ENCODE measurements at regions not wholly inside any gene's neighbourhood (a gene's known extent, or its start where the extent isn't known, plus 50 kb on each side); places are given as distances from the start of the nearest gene placed in this dataset.
"Not testable (repeated sequence)": the region's sequence is repeated elsewhere in the genome, so short reads cannot be mapped to it uniquely, and the experiment has no call there.

- DNase-seq = no peak
Observed at GRCh38 chr2:122749405-122749804, 994.0 kb downstream of the TSN start.

- no peak for DNase-seq
Observed at GRCh38 chr2:122750095-122750494, 994.6 kb downstream of the TSN start.

- no peak for DNase-seq
Observed at GRCh38 chr2:122750808-122751207, 995.4 kb downstream of the TSN start.

- DNase-seq = no peak
Observed at GRCh38 chr2:122753336-122753735, 997.9 kb downstream of the TSN start.

GRCh38 chr2:122754561-122754960, 999.1 kb downstream of the TSN start:
- no peak for DNase-seq

- no peak for DNase-seq
Observed at GRCh38 chr2:122755281-122755780, 999.9 kb downstream of the TSN start.

GRCh38 chr2:122758967-122759366, 1003.5 kb downstream of the TSN start:
- DNase-seq = no peak

GRCh38 chr2:122764014-122764413, 1008.6 kb downstream of the TSN start:
- no peak for DNase-seq

- no peak for DNase-seq
Observed at GRCh38 chr2:122780251-122780650, 1024.8 kb downstream of the TSN start.

GRCh38 chr2:122794100-122794499, 1038.6 kb downstream of the TSN start:
- DNase-seq = no peak

GRCh38 chr2:122795763-122796162, 1040.3 kb downstream of the TSN start:
- DNase-seq = no peak

- DNase-seq = no peak
Observed at GRCh38 chr2:122799391-122799790, 1043.9 kb downstream of the TSN start.

GRCh38 chr2:122800781-122801180, 1045.3 kb downstream of the TSN start:
- DNase-seq = no peak

- no peak for DNase-seq
Observed at GRCh38 chr2:122804494-122804893, 1049.0 kb downstream of the TSN start.

GRCh38 chr2:122805346-122805745, 1049.9 kb downstream of the TSN start:
- DNase-seq = no peak

GRCh38 chr2:122808286-122808969, 1053.0 kb downstream of the TSN start:
- no peak for DNase-seq

- not testable (repeated sequence) for DNase-seq
Observed at GRCh38 chr2:122812214-122812613, 1056.8 kb downstream of the TSN start.

- DNase-seq = no peak
Observed at GRCh38 chr2:122815120-122815519, 1059.7 kb downstream of the TSN start.

GRCh38 chr2:122816803-122817202, 1061.4 kb downstream of the TSN start:
- DNase-seq = no peak

GRCh38 chr2:122822319-122822718, 1066.9 kb downstream of the TSN start:
- no peak for DNase-seq

GRCh38 chr2:122830157-122830556, 1074.7 kb downstream of the TSN start:
- no peak for DNase-seq

GRCh38 chr2:122831649-122832048, 1076.2 kb downstream of the TSN start:
- no peak for DNase-seq

- no peak for DNase-seq
Observed at GRCh38 chr2:122843503-122843902, 1088.1 kb downstream of the TSN start.

- no peak for DNase-seq
Observed at GRCh38 chr2:122851161-122851560, 1095.7 kb downstream of the TSN start.

GRCh38 chr2:122851972-122852531, 1096.6 kb downstream of the TSN start:
- no peak for DNase-seq

All from NCI-H1417 treated with DMSO at 0.1 percent for 48 hours (cell line).